SU-DHL-6 (cell line): ENCODE measurements at regions not wholly inside any gene's neighbourhood (a gene's known extent, or its start where the extent isn't known, plus 50 kb on each side); places are given as distances from the start of the nearest gene placed in this dataset.

Experiments
- CTCF ChIP-seq: fragments of 200-600 bp; sonication (generic); IDR thresholded peaks from one replicate; pipeline ENCODE4 v1.5.1; 2017; ENCODE audit warnings: antibody characterized with exemption, mild to moderate bottlenecking, low read length, moderate library complexity; ENCODE audit not compliant: insufficient read depth, poor library complexity, severe bottlenecking
- EZH2phosphoT487 ChIP-seq: fragments of 200-600 bp; sonication (generic), shearing (Covaris generic); conservative IDR thresholded peaks from 2 replicates; pipeline ENCODE4 v1.6.1; 2018; ENCODE audit warnings: mild to moderate bottlenecking, antibody characterized with exemption, low read length, moderate library complexity, mixed read lengths

- no peak for TF ChIP-seq EZH2phosphoT487
- TF ChIP-seq CTCF: no peak
Measured at GRCh38 chr3:24586920-24587319, 92.3 kb upstream of the THRB start.
